OCI-LY7 (cell line): ENCODE measurements at regions not wholly inside any gene's neighbourhood (a gene's known extent, or its start where the extent isn't known, plus 50 kb on each side); places are given as distances from the start of the nearest gene placed in this dataset.

Experiments
- EZH2phosphoT487 ChIP-seq: fragments of 200-600 bp; sonication (generic); IDR thresholded peaks from 2 replicates; pipeline ENCODE4 v1.6.1; 2018; ENCODE audit warnings: low read depth, borderline replicate concordance, mild to moderate bottlenecking, mixed run types, antibody characterized with exemption, low read length, moderate library complexity, mixed read lengths
- TF ChIP-seq, protein P1 (sequence below): fragments of 200-600 bp; sonication (generic); conservative IDR thresholded peaks from 2 replicates; pipeline ENCODE4 v1.5.1; 2014; ENCODE audit warnings: mild to moderate bottlenecking, antibody characterized with exemption, low read length, moderate library complexity, mixed read lengths

DNA sequence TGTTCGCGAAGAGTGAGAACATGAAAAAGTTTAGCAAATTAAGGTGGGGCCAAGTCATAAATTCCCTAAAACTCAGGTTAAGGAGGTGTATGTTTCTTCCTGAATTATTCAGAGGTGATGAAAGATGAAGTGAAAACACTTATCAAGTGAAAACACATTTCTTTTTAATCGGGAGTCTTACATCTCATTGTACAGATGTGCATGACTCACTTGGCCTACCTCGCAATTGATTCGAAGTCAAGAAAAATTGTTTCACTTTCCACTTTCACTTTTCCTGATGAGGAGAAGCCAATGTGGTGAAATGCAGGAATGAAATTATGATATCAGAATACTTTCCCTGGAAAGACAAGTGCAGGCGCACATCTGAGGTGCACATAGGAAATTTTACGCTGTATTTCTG lies 78.7 kb downstream of the SLC25A46 start:
- TF ChIP-seq, protein P1, sequence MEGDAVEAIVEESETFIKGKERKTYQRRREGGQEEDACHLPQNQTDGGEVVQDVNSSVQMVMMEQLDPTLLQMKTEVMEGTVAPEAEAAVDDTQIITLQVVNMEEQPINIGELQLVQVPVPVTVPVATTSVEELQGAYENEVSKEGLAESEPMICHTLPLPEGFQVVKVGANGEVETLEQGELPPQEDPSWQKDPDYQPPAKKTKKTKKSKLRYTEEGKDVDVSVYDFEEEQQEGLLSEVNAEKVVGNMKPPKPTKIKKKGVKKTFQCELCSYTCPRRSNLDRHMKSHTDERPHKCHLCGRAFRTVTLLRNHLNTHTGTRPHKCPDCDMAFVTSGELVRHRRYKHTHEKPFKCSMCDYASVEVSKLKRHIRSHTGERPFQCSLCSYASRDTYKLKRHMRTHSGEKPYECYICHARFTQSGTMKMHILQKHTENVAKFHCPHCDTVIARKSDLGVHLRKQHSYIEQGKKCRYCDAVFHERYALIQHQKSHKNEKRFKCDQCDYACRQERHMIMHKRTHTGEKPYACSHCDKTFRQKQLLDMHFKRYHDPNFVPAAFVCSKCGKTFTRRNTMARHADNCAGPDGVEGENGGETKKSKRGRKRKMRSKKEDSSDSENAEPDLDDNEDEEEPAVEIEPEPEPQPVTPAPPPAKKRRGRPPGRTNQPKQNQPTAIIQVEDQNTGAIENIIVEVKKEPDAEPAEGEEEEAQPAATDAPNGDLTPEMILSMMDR: no peak
- no peak for TF ChIP-seq EZH2phosphoT487
